IMR-90 (cell line): ENCODE measurements at regions not wholly inside any gene's neighbourhood (a gene's known extent, or its start where the extent isn't known, plus 50 kb on each side); places are given as distances from the start of the nearest gene placed in this dataset.

ENCODE experiments used
- ATAC-seq: fragments of 200-7000 bp; cut with Tn5 transposase; 2 replicates; pipeline ENCODE4 v1.9.1; 2020; ENCODE audit warnings: low read depth, mild to moderate bottlenecking, moderate library complexity
- BruUV-seq: library from RNA; stranded (reverse); fragments of 400-500 nt; replicated peaks from 2 replicates; lab custom pipeline; 2021; lab: Mats Ljungman, UMichigan
- CTCF ChIA-PET: fragments of 300-600 bp; formaldehyde crosslinking; extraction: SDS; loops from one replicate; lab custom pipeline; 2021; ENCODE audit warnings: antibody characterized with exemption; lab: Yijun Ruan, JAX
- POLR2A ChIA-PET: fragments of 300-600 bp; sonication (Branson Sonifier 250); formaldehyde crosslinking; loops from one replicate; lab custom pipeline; 2022; ENCODE audit warnings: antibody characterized with exemption; ENCODE audit not compliant: unreplicated experiment; lab: Charles Lee
- DNase-seq: peaks from one replicate; pipeline ENCODE4 v3.0.0; 2013
- H2AFZ ChIP-seq: replicated peaks from 2 replicates; pipeline ENCODE3; 2013; ENCODE audit warnings: low read length, mild to moderate bottlenecking; ENCODE audit not compliant: poor library complexity
- H2AK5ac ChIP-seq: 2 replicates; pipeline ENCODE4 v1.6.1; 2013; ENCODE audit warnings: low read depth, low read length, inconsistent platforms
- H2AK9ac ChIP-seq: replicated peaks from 2 replicates; pipeline ENCODE3; 2013; ENCODE audit warnings: mild to moderate bottlenecking, low read depth, low read length, moderate library complexity; ENCODE audit not compliant: poor library complexity
- H2BK120ac ChIP-seq: 2 replicates; pipeline ENCODE4 v1.6.1; 2013; ENCODE audit warnings: low read depth, low read length, inconsistent platforms
- H2BK15ac ChIP-seq: 3 replicates; pipeline ENCODE4 v1.6.1; 2013; ENCODE audit warnings: low read depth, low read length, inconsistent platforms
- H2BK20ac ChIP-seq: 2 replicates; pipeline ENCODE4 v1.6.1; 2013; ENCODE audit warnings: low read depth, mild to moderate bottlenecking, inconsistent platforms, low read length, moderate library complexity
- H2BK5ac ChIP-seq: 2 replicates; pipeline ENCODE4 v1.6.1; 2013; ENCODE audit warnings: mild to moderate bottlenecking, low read depth, low read length, inconsistent platforms; ENCODE audit not compliant: poor library complexity, severe bottlenecking
- H3K14ac ChIP-seq: replicated peaks from 2 replicates; pipeline ENCODE4 v1.6.1; 2013; ENCODE audit warnings: low read depth, low read length, inconsistent platforms
- H3K18ac ChIP-seq: 2 replicates; pipeline ENCODE4 v1.6.1; 2013; ENCODE audit warnings: low read depth, low read length, control low read depth
- H3K23ac ChIP-seq: 2 replicates; pipeline ENCODE4 v1.6.1; 2013; ENCODE audit warnings: low read depth, low read length, inconsistent platforms
- H3K27ac ChIP-seq: 2 replicates; pipeline ENCODE4 v1.5.1; 2013; ENCODE audit warnings: mild to moderate bottlenecking, control low read depth, low read length; ENCODE audit not compliant: insufficient read depth
- H3K27me3 ChIP-seq: 2 replicates; pipeline ENCODE4 v1.6.1; 2013; ENCODE audit warnings: low read length; ENCODE audit not compliant: control insufficient read depth, insufficient read depth
- H3K36me3 ChIP-seq: 2 replicates; pipeline ENCODE4 v1.6.1; 2013; ENCODE audit warnings: low read length, mixed read lengths; ENCODE audit not compliant: control insufficient read depth, insufficient read depth
- H3K4ac ChIP-seq: 2 replicates; pipeline ENCODE4 v1.6.1; 2013; ENCODE audit warnings: low read depth, low read length, inconsistent platforms
- H3K4me1 ChIP-seq: 2 replicates; pipeline ENCODE4 v1.6.1; 2013; ENCODE audit warnings: low read length, mixed read lengths; ENCODE audit not compliant: control insufficient read depth, insufficient read depth
- H3K4me2 ChIP-seq: 2 replicates; pipeline ENCODE4 v1.6.1; 2013; ENCODE audit warnings: low read depth, mild to moderate bottlenecking, control low read depth, low read length, moderate library complexity
- H3K4me3 ChIP-seq: 2 replicates; pipeline ENCODE4 v1.5.1; 2013; ENCODE audit warnings: low read depth, mild to moderate bottlenecking, control low read depth, low read length, moderate library complexity; ENCODE audit not compliant: insufficient read depth
- H3K56ac ChIP-seq: 2 replicates; pipeline ENCODE4 v1.6.1; 2013; ENCODE audit warnings: low read length, inconsistent platforms; ENCODE audit not compliant: insufficient read depth; ENCODE audit errors: extremely low read depth
- H3K79me1 ChIP-seq, 2 experiments: 2 replicates each; pipeline ENCODE4 v1.6.1; 2013; ENCODE audit warnings: low read length in 2 of 2, inconsistent platforms in 1 of 2, low read depth in 1 of 2
- H3K9ac ChIP-seq: 2 replicates; pipeline ENCODE4 v1.6.1; 2013; ENCODE audit warnings: low read depth, low read length, control low read depth
- H3K9me1 ChIP-seq: 2 replicates; pipeline ENCODE4 v1.6.1; 2013; ENCODE audit warnings: low read length, inconsistent platforms; ENCODE audit not compliant: insufficient read depth
- H3K9me3 ChIP-seq: 2 replicates; pipeline ENCODE4 v1.6.1; 2013; ENCODE audit warnings: low read length; ENCODE audit not compliant: control insufficient read depth, insufficient read depth
- H4K20me1 ChIP-seq: 2 replicates; pipeline ENCODE4 v1.6.1; 2013; ENCODE audit warnings: low read length, inconsistent platforms; ENCODE audit not compliant: insufficient read depth
- H4K5ac ChIP-seq: 2 replicates; pipeline ENCODE4 v1.6.1; 2013; ENCODE audit warnings: mild to moderate bottlenecking, low read depth, low read length, control low read depth
- H4K8ac ChIP-seq, 2 experiments: 2 replicates each; pipeline ENCODE4 v1.6.1; 2013; ENCODE audit warnings: low read depth in 2 of 2, low read length in 2 of 2, control low read depth in 1 of 2, inconsistent platforms in 1 of 2
- H4K91ac ChIP-seq: 2 replicates; pipeline ENCODE4 v1.6.1; 2013; ENCODE audit warnings: low read depth, low read length, inconsistent platforms; ENCODE audit not compliant: insufficient read depth
- BHLHE40 ChIP-seq: fragments of 150-350 bp; IDR thresholded peaks from 2 replicates; pipeline ENCODE4 v1.6.1; 2016; ENCODE audit warnings: mild to moderate bottlenecking, low read depth, low read length
- CEBPB ChIP-seq: IDR thresholded peaks from 2 replicates; pipeline ENCODE4 v1.6.1; 2012; ENCODE audit warnings: low read depth, low read length, improper control_type of control experiment
- MAZ ChIP-seq: IDR thresholded peaks from 2 replicates; pipeline ENCODE4 v1.6.1; 2012; ENCODE audit warnings: low read depth, mild to moderate bottlenecking, low read length, improper control_type of control experiment, moderate library complexity, borderline replicate concordance
- MXI1 ChIP-seq: IDR thresholded peaks from 2 replicates; pipeline ENCODE4 v1.6.1; 2012; ENCODE audit warnings: low read depth, mild to moderate bottlenecking, low read length, moderate library complexity, borderline replicate concordance
- NFE2L2 ChIP-seq: fragments of 150-350 bp; IDR thresholded peaks from 2 replicates; pipeline ENCODE4 v1.6.1; 2016; ENCODE audit warnings: low read depth, mild to moderate bottlenecking, low read length
- WGBS, 2 experiments: methylation state at CpG; one replicate each; pipeline versions ENCODE4 v1.1.5 to v1.1.7; 2013; ENCODE audit warnings: missing lambda C conversion rate in 2 of 2; ENCODE audit not compliant: insufficient read length in 1 of 2; ENCODE audit errors: extremely low coverage in 2 of 2; 5-methylcytosine and 5-hydroxymethylcytosine counted together
- dilution Hi-C: fragments of 300-500 bp; cut with HindIII; formaldehyde crosslinking; loops from one replicate; pipeline ENCODE4 v1.14.3; 2018; ENCODE audit warnings: low sequenced_read_pairs; ENCODE audit not compliant: unreplicated experiment
- in situ Hi-C: fragments of 300-500 bp; cut with MboI; formaldehyde crosslinking; loops from 3 replicates; pipeline ENCODE4 v1.14.3; 2019; ENCODE audit warnings: low sequenced_read_pairs, inconsistent platforms, mixed read lengths
- intact Hi-C: fragments of 100-400 bp; cut with micrococcal nuclease; formaldehyde crosslinking; loops from 2 replicates; pipeline ENCODE4 v1.10.0; 2022

DNA sequence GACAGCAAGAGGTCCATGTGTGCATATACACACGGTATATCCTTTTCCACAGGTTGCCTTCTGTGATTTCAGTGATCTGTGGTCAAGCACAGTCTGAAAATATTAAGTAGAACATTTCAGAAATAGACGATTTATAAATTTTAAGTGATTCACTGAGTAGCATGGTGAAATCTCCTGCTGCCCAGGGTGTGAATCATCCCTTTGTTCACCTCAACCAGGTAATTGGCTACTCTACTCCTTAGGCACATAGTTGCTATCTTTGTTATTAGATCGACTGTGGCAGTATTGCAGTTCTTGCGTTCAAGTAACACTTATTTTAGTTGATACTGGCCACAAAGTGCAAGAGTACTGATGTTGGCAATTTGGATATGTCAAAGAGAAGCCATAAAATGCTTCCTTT is 1421.7 kb downstream of the GRIK2 start:
- H2AK9ac ChIP-seq: no peak overlapping the region
- H2AFZ ChIP-seq: no peak overlapping the region
- DNase-seq (no peak), ATAC-seq (no peak)
- no peak overlapping the region for H2BK5ac ChIP-seq
- dilution Hi-C loops (no loop called here), intact Hi-C loops (no loop called here), in situ Hi-C loops (no loop called here)
- no peak overlapping the region for H4K5ac ChIP-seq
- H3K36me3 ChIP-seq: no peaks in the 10 kb centered on the region
- 0 out of 2 replicates have a peak, but pooled peaks cover 1% of the 10 kb centered on the region for H3K9me3 ChIP-seq
- no peak overlapping the region for H2BK120ac ChIP-seq
- no peaks in the 10 kb centered on the region for H3K27me3 ChIP-seq
- no peak overlapping the region for H2BK15ac ChIP-seq
- no peak overlapping the region for H2BK20ac ChIP-seq
- no peaks in the 10 kb centered on the region for H4K20me1 ChIP-seq
- WGBS, 2 experiments: no CpG with 5 or more reads among the region's 4 CpGs
- no peak overlapping the region for H4K8ac ChIP-seq
- no peak overlapping the region for H3K4me2 ChIP-seq
- H3K9me1 ChIP-seq: no peaks in the 10 kb centered on the region
- BruUV-seq: no TSS peak
- H4K91ac ChIP-seq: no peak overlapping the region
- H3K23ac ChIP-seq: no peak overlapping the region
- no peak overlapping the region for H3K14ac ChIP-seq
- no peak for TF ChIP-seq BHLHE40
- no peak for TF ChIP-seq MXI1
- TF ChIP-seq MAZ: no peak
- TF ChIP-seq CEBPB: no peak
- TF ChIP-seq NFE2L2: no peak
- no peak overlapping the region for H3K4ac ChIP-seq
- no peaks in the 10 kb centered on the region for H3K79me1 ChIP-seq
- no peak overlapping the region for H3K4me3 ChIP-seq
- ChIA-PET POLR2A (no interaction called here), CTCF (no interaction called here)
- no peak overlapping the region for H3K27ac ChIP-seq
- no peaks in the 10 kb centered on the region for H3K4me1 ChIP-seq
- H3K9ac ChIP-seq: no peak overlapping the region
- H3K18ac ChIP-seq: no peak overlapping the region
- no peak overlapping the region for H3K56ac ChIP-seq
- H2AK5ac ChIP-seq: no peak overlapping the region
